ENCODE measurements at regions not wholly inside any gene's neighbourhood (a gene's known extent, or its start where the extent isn't known, plus 50 kb on each side); places are given as distances from the start of the nearest gene placed in this dataset.

DNA sequence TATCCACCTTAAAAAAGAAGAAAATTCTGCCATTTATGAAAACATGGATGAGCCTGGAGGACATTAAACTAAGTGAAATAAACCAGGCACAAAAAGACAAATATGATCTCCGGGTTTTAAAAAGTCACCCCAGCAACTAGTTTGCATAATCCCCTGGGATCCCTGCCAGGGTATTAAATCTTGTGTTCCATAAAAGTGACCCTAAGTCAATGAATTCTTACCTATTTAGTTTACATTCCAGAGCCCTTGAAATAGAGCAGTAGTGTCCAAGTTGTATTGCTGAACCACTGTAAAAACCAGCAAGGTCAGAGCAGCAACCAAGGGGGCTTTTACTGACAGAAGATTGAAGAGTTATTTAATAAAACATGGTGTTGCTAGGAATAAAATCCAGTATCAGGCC is 716.8 kb upstream of the BCHE start:
- H3K27ac ChIP-seq (ENCODE audit: low read length in 2 of 2), result no peak overlapping the region
- Mint-ChIP-seq H3K27me3 (no peaks in the 10 kb centered on the region), H3K4me1 (no peaks in the 10 kb centered on the region), H3K27ac (no peak overlapping the region), H3K9me3 (ENCODE audit: insufficient read depth) (peaks cover 9% of the 10 kb centered on the region), H3K4me3 (no peak overlapping the region)
- H3K27me3 ChIP-seq (replicated peaks in 1 of 4; ENCODE audit: control extremely low read depth in 1 of 4, control insufficient read depth in 3 of 4, insufficient read depth in 4 of 4, low read length in 3 of 4), result no peaks in the 10 kb centered on the region
- TF ChIP-seq, protein P1, sequence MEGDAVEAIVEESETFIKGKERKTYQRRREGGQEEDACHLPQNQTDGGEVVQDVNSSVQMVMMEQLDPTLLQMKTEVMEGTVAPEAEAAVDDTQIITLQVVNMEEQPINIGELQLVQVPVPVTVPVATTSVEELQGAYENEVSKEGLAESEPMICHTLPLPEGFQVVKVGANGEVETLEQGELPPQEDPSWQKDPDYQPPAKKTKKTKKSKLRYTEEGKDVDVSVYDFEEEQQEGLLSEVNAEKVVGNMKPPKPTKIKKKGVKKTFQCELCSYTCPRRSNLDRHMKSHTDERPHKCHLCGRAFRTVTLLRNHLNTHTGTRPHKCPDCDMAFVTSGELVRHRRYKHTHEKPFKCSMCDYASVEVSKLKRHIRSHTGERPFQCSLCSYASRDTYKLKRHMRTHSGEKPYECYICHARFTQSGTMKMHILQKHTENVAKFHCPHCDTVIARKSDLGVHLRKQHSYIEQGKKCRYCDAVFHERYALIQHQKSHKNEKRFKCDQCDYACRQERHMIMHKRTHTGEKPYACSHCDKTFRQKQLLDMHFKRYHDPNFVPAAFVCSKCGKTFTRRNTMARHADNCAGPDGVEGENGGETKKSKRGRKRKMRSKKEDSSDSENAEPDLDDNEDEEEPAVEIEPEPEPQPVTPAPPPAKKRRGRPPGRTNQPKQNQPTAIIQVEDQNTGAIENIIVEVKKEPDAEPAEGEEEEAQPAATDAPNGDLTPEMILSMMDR (IDR thresholded peaks at IDR 0.05), result no peak
- no peak for TF ChIP-seq EZH2 (IDR thresholded peaks at IDR 0.05; ENCODE audit: borderline replicate concordance, insufficient read depth, low read depth, low read length, poor library complexity, severe bottlenecking)
- no peak overlapping the region for H2AFZ ChIP-seq (ENCODE audit: insufficient read depth, low read depth, low read length, poor library complexity, severe bottlenecking)
- H4K20me1 ChIP-seq (ENCODE audit: control insufficient read depth, insufficient read depth, low read length, poor library complexity, severe bottlenecking), result no peaks in the 10 kb centered on the region
- H3K4me3 ChIP-seq (ENCODE audit: control extremely low read depth in 1 of 5, extremely low read depth in 1 of 5, insufficient read depth in 1 of 5, low read depth in 2 of 5, low read length in 4 of 5), result no peak overlapping the region
- no peak overlapping the region for H3K9ac ChIP-seq (ENCODE audit: low read length)
- H3K79me2 ChIP-seq (ENCODE audit: control insufficient read depth, insufficient read depth, low read length), result no peaks in the 10 kb centered on the region
- POLR2A ChIA-PET, result no interaction called here
- CTCF ChIA-PET, result no interaction called here
- no peak for ATAC-seq (ENCODE audit: low read depth)
- H3K9me3 ChIP-seq (ENCODE audit: control extremely low read depth in 1 of 3, control insufficient read depth in 2 of 3, insufficient read depth in 1 of 3, low read length in 2 of 3), result no peaks in the 10 kb centered on the region
- no peak for DNase-seq
- H3K4me1 ChIP-seq (ENCODE audit: control insufficient read depth in 2 of 2, insufficient read depth in 2 of 2, low read length in 2 of 2), result no peaks in the 10 kb centered on the region
- intact Hi-C loops (cut with micrococcal nuclease), result no loop called here
- H3K4me2 ChIP-seq (replicated peaks; ENCODE audit: low read depth, low read length, poor library complexity, severe bottlenecking), result no peak overlapping the region
- no peaks in the 10 kb centered on the region for H3K36me3 ChIP-seq (replicated peaks in 1 of 2; ENCODE audit: control extremely low read depth in 1 of 2, control insufficient read depth in 1 of 2, extremely low read depth in 1 of 2, insufficient read depth in 2 of 2, low read length in 1 of 2)
- WGBS (ENCODE audit: insufficient coverage), result no CpG with 5 or more reads among the region's 1 CpG

DNA sequence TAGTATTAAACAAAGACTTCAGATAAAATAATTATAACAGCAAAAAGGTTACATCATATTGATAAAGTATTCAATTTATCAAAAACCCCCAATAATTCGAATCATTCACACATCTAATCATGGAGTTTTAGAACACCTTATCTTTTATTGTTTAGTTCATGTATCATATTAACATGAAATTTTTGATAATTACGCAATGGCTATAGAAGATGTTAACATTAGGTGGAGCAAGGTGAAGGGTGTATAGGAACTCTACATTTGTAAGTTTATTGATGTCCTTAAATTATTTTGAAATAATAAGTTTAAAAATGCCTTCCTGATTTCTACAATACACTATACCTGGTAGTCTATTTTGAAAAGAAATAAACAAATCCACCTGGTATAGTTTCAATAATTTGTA is 696.5 kb upstream of the BCHE start:
- ChIA-PET POLR2A (no interaction called here), CTCF (no interaction called here)
- no peak for ATAC-seq (ENCODE audit: low read depth)
- intact Hi-C loops (cut with micrococcal nuclease), result no loop called here
- no peak overlapping the region for H3K4me2 ChIP-seq (replicated peaks; ENCODE audit: low read depth, low read length, poor library complexity, severe bottlenecking)
- H3K79me2 ChIP-seq (ENCODE audit: control insufficient read depth, insufficient read depth, low read length), result no peaks in the 10 kb centered on the region
- DNase-seq, result no peak
- no peak overlapping the region for H3K27ac ChIP-seq (ENCODE audit: low read length in 2 of 2)
- H3K36me3 ChIP-seq (replicated peaks in 1 of 2; ENCODE audit: control extremely low read depth in 1 of 2, control insufficient read depth in 1 of 2, extremely low read depth in 1 of 2, insufficient read depth in 2 of 2, low read length in 1 of 2), result no peaks in the 10 kb centered on the region
- no CpG with 5 or more reads among the region's 2 CpGs for WGBS (ENCODE audit: insufficient coverage)
- no peaks in the 10 kb centered on the region for H3K4me1 Mint-ChIP-seq
- H3K27me3 ChIP-seq (replicated peaks in 1 of 4; ENCODE audit: control extremely low read depth in 1 of 4, control insufficient read depth in 3 of 4, insufficient read depth in 4 of 4, low read length in 3 of 4), result no peaks in the 10 kb centered on the region
- TF ChIP-seq, protein P1 (IDR thresholded peaks at IDR 0.05), result no peak
- no peak for TF ChIP-seq EZH2 (IDR thresholded peaks at IDR 0.05; ENCODE audit: borderline replicate concordance, insufficient read depth, low read depth, low read length, poor library complexity, severe bottlenecking)
- no peak overlapping the region for H3K27ac Mint-ChIP-seq
- H3K27me3 Mint-ChIP-seq, result no peaks in the 10 kb centered on the region
- H4K20me1 ChIP-seq (ENCODE audit: control insufficient read depth, insufficient read depth, low read length, poor library complexity, severe bottlenecking), result no peaks in the 10 kb centered on the region
- H3K9ac ChIP-seq (ENCODE audit: low read length), result no peak overlapping the region
- H3K9me3 ChIP-seq (ENCODE audit: control extremely low read depth in 1 of 3, control insufficient read depth in 2 of 3, insufficient read depth in 1 of 3, low read length in 2 of 3), result peaks cover 0 to 8% (median 7%) of the 10 kb centered on the region in 3 donors
- H3K4me3 ChIP-seq (ENCODE audit: control extremely low read depth in 1 of 5, extremely low read depth in 1 of 5, insufficient read depth in 1 of 5, low read depth in 2 of 5, low read length in 4 of 5), result no peak overlapping the region
- peaks cover 10% of the 10 kb centered on the region for H3K9me3 Mint-ChIP-seq (ENCODE audit: insufficient read depth)
- H3K4me1 ChIP-seq (ENCODE audit: control insufficient read depth in 2 of 2, insufficient read depth in 2 of 2, low read length in 2 of 2), result no peaks in the 10 kb centered on the region
- no peak overlapping the region for H3K4me3 Mint-ChIP-seq
- H2AFZ ChIP-seq (ENCODE audit: insufficient read depth, low read depth, low read length, poor library complexity, severe bottlenecking), result no peak overlapping the region
